H9 (cell line): ENCODE measurements at regions not wholly inside any gene's neighbourhood (a gene's known extent, or its start where the extent isn't known, plus 50 kb on each side); places are given as distances from the start of the nearest gene placed in this dataset.

Experiments used
- DNase-seq: peaks from one replicate; pipeline ENCODE4 v3.0.0-alpha.2; 2017
- H2AFZ ChIP-seq: one replicate; pipeline ENCODE4 v1.6.1; 2013; ENCODE audit warnings: mild to moderate bottlenecking, low read length, control low read depth, moderate library complexity
- H2AK5ac ChIP-seq: 2 replicates; pipeline ENCODE4 v1.6.1; 2013; ENCODE audit warnings: low read length, control low read depth, mixed read lengths; ENCODE audit not compliant: insufficient read length
- H2BK120ac ChIP-seq: one replicate; pipeline ENCODE4 v1.6.1; 2013; ENCODE audit warnings: low read depth, mild to moderate bottlenecking, low read length, control low read depth, inconsistent platforms; ENCODE audit not compliant: poor library complexity, severe bottlenecking
- H2BK12ac ChIP-seq: 2 replicates; pipeline ENCODE4 v1.6.1; 2013; ENCODE audit warnings: low read length, control low read depth, mixed read lengths, low read depth; ENCODE audit not compliant: insufficient read length
- H2BK15ac ChIP-seq: 2 replicates; pipeline ENCODE4 v1.6.1; 2013; ENCODE audit warnings: low read depth, low read length, control low read depth
- H2BK20ac ChIP-seq: one replicate; pipeline ENCODE4 v1.6.1; 2013; ENCODE audit warnings: low read depth, mild to moderate bottlenecking, low read length, control low read depth, inconsistent platforms; ENCODE audit not compliant: poor library complexity, severe bottlenecking
- H2BK5ac ChIP-seq: 2 replicates; pipeline ENCODE4 v1.6.1; 2013; ENCODE audit warnings: low read length, control low read depth, mixed read lengths; ENCODE audit not compliant: insufficient read length
- H3K14ac ChIP-seq: 2 replicates; pipeline ENCODE4 v1.6.1; 2013; ENCODE audit warnings: low read length, control low read depth; ENCODE audit not compliant: insufficient read depth
- H3K18ac ChIP-seq: 2 replicates; pipeline ENCODE4 v1.6.1; 2013; ENCODE audit warnings: low read depth, mild to moderate bottlenecking, mixed read lengths, low read length, control low read depth; ENCODE audit not compliant: insufficient read length
- H3K23ac ChIP-seq: 2 replicates; pipeline ENCODE4 v1.6.1; 2013; ENCODE audit warnings: low read length, control low read depth, mixed read lengths, low read depth; ENCODE audit not compliant: insufficient read length
- H3K23me2 ChIP-seq: 2 replicates; pipeline ENCODE4 v1.6.1; 2013; ENCODE audit warnings: low read depth, mild to moderate bottlenecking, mixed read lengths, low read length, control low read depth; ENCODE audit not compliant: insufficient read length, poor library complexity, severe bottlenecking
- H3K27ac ChIP-seq: 2 replicates; pipeline ENCODE4 v1.5.1; 2013; ENCODE audit warnings: low read length, control low read depth, mixed read lengths, low read depth; ENCODE audit not compliant: insufficient read length
- H3K27me3 ChIP-seq: 2 replicates; pipeline ENCODE4 v1.6.1; 2013; ENCODE audit warnings: low read length, control low read depth, inconsistent platforms; ENCODE audit not compliant: insufficient read depth
- H3K4ac ChIP-seq: 2 replicates; pipeline ENCODE4 v1.6.1; 2013; ENCODE audit warnings: low read depth, mild to moderate bottlenecking, control low read depth, inconsistent platforms, low read length, moderate library complexity
- H3K4me1 ChIP-seq: 2 replicates; pipeline ENCODE4 v1.6.1; 2013; ENCODE audit warnings: low read length, control low read depth, inconsistent platforms; ENCODE audit not compliant: insufficient read depth
- H3K4me2 ChIP-seq: 2 replicates; pipeline ENCODE4 v1.6.1; 2013; ENCODE audit warnings: low read length, control low read depth, mixed read lengths; ENCODE audit not compliant: insufficient read length, insufficient read depth
- H3K56ac ChIP-seq: 2 replicates; pipeline ENCODE4 v1.6.1; 2013; ENCODE audit warnings: low read depth, mild to moderate bottlenecking, mixed read lengths, low read length, control low read depth; ENCODE audit not compliant: insufficient read length
- H3K79me1 ChIP-seq: 2 replicates; pipeline ENCODE4 v1.6.1; 2013; ENCODE audit warnings: low read depth, mild to moderate bottlenecking, moderate library complexity, low read length, control low read depth, inconsistent platforms; ENCODE audit not compliant: insufficient read depth, poor library complexity, severe bottlenecking
- H3K79me2 ChIP-seq: 2 replicates; pipeline ENCODE4 v1.6.1; 2013; ENCODE audit warnings: low read length, control low read depth, inconsistent platforms; ENCODE audit not compliant: insufficient read depth
- H3K9ac ChIP-seq: 2 replicates; pipeline ENCODE4 v1.6.1; 2013; ENCODE audit warnings: low read length, control low read depth, mixed read lengths; ENCODE audit not compliant: insufficient read length; ENCODE audit errors: extremely low read depth
- H3K9me3 ChIP-seq: one replicate; pipeline ENCODE4 v1.6.1; 2013; ENCODE audit warnings: low read depth, low read length, inconsistent platforms; ENCODE audit not compliant: control insufficient read depth
- H3T11ph ChIP-seq: one replicate; pipeline ENCODE4 v1.6.1; 2013; ENCODE audit warnings: mild to moderate bottlenecking, low read length, control low read depth, inconsistent platforms
- H4K20me1 ChIP-seq: one replicate; pipeline ENCODE4 v1.6.1; 2013; ENCODE audit not compliant: control insufficient read depth, insufficient read length, insufficient read depth
- H4K5ac ChIP-seq: 2 replicates; pipeline ENCODE4 v1.6.1; 2013; ENCODE audit warnings: low read depth, mild to moderate bottlenecking, mixed read lengths, low read length, control low read depth; ENCODE audit not compliant: insufficient read length
- H4K8ac ChIP-seq: replicated peaks from 2 replicates; pipeline ENCODE4 v1.6.1; 2013; ENCODE audit warnings: low read length, control low read depth, mixed read lengths, low read depth; ENCODE audit not compliant: insufficient read length
- H4K91ac ChIP-seq: 2 replicates; pipeline ENCODE4 v1.6.1; 2013; ENCODE audit warnings: low read depth, mild to moderate bottlenecking, moderate library complexity, mixed read lengths, low read length, control low read depth; ENCODE audit not compliant: insufficient read length
- H3K27ac Mint-ChIP-seq, 3 experiments: 2 replicates in 2 of 3; 3 replicates in 1 of 3; pipeline ENCODE4 v1.8.0; 2020 to 2021; ENCODE audit warnings: mixed read lengths in 3 of 3, mild to moderate bottlenecking in 1 of 3, moderate library complexity in 1 of 3
- H3K27me3 Mint-ChIP-seq: 2 replicates; pipeline ENCODE4 v1.8.0; 2021; ENCODE audit warnings: low read depth, mild to moderate bottlenecking, moderate library complexity, mixed read lengths
- H3K36me3 Mint-ChIP-seq, 3 experiments: 2 replicates in 2 of 3; 3 replicates in 1 of 3; pipeline ENCODE4 v1.8.0; 2020 to 2021; ENCODE audit warnings: low read depth in 3 of 3, mixed read lengths in 3 of 3; ENCODE audit not compliant: insufficient read depth in 1 of 3
- H3K4me1 Mint-ChIP-seq, 2 experiments: 2 replicates each; pipeline ENCODE4 v1.8.0; 2020; ENCODE audit warnings: mixed read lengths in 2 of 2
- H3K4me3 Mint-ChIP-seq, 2 experiments: 2 replicates in 1 of 2; 3 replicates in 1 of 2; pipeline ENCODE4 v1.8.0; 2020 to 2021; ENCODE audit warnings: mild to moderate bottlenecking in 2 of 2, mixed read lengths in 2 of 2, moderate library complexity in 1 of 2
- H3K9me3 Mint-ChIP-seq, 2 experiments: 2 replicates in 1 of 2; 3 replicates in 1 of 2; pipeline ENCODE4 v1.8.0; 2020; ENCODE audit warnings: mild to moderate bottlenecking in 2 of 2, mixed read lengths in 2 of 2, moderate library complexity in 1 of 2
- WGBS: extraction: QIAGEN DNeasy Blood & Tissue Kit; methylation state at CpG from one replicate; pipeline ENCODE4 v1.1.7; 2013; ENCODE audit warnings: missing lambda C conversion rate, low lambda C conversion rate, mixed read lengths; ENCODE audit not compliant: insufficient read length; ENCODE audit errors: extremely low coverage; 5-methylcytosine and 5-hydroxymethylcytosine counted together
- TF ChIP-seq, protein P1 (sequence below): fragments of 200-600 bp; sonication (generic); conservative IDR thresholded peaks from 3 replicates; pipeline ENCODE4 v1.8.0; 2021; ENCODE audit warnings: antibody characterized with exemption, mild to moderate bottlenecking

DNA sequence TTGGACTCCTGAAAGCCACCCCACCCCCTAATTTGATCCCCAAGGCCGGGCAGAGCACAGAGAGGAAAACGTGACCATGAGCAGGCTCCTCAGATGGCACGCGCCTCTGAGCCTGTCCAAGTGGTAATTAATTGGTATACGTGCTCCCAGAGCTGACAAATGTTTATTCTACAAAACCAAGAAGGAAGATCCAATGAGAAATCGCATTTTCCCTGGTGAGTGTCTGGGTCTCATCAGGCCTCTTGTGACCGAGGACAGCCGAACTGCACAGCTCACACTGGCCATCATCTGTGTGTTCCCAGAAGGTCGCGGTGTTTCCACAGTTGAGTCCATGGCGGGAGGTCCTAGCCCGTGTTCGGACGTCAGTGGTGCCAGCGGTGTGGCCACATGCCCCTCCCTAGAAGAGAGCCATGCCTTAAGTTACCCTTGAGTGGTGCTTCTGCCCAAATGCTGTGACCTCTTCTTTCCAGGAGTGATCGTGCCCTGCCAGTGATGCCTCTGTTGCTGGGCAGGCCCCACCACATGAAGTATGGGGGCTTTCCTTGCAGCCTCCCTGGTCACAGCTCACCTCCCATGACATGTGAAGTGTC, 317.5 kb upstream of the RTL1 start:
- no peak overlapping the region; the same call in 1 of the 2 replicates for H3K14ac ChIP-seq
- no peak overlapping the region for H3K9ac ChIP-seq
- no peaks in the 10 kb centered on the region for H3K9me3 ChIP-seq
- no peak overlapping the region for H4K91ac ChIP-seq
- no peaks in the 10 kb centered on the region; a peak in 2 of 7 replicates for H3K36me3 Mint-ChIP-seq
- no peak overlapping the region for H2BK120ac ChIP-seq
- no peak overlapping the region for H4K5ac ChIP-seq
- H4K8ac ChIP-seq: no peak overlapping the region
- H3K4me3 Mint-ChIP-seq: no peak overlapping the region
- H3K27me3 Mint-ChIP-seq: peaks cover 42% of the 10 kb centered on the region
- no peak overlapping the region for H3K4me2 ChIP-seq
- H3K56ac ChIP-seq: no peak overlapping the region
- H2BK15ac ChIP-seq: no peak overlapping the region
- no peak overlapping the region for H2AFZ ChIP-seq
- H3K4ac ChIP-seq: no peak overlapping the region
- no peak overlapping the region for H3K27ac ChIP-seq
- no peaks in the 10 kb centered on the region for H3K79me1 ChIP-seq
- no peak overlapping the region for H3K27ac Mint-ChIP-seq
- H3T11ph ChIP-seq: no peak overlapping the region
- no peak overlapping the region for H2BK12ac ChIP-seq
- H2BK5ac ChIP-seq: no peak overlapping the region
- H4K20me1 ChIP-seq: no peaks in the 10 kb centered on the region
- no peaks in the 10 kb centered on the region; a peak in 2 of 5 replicates for H3K9me3 Mint-ChIP-seq
- H3K18ac ChIP-seq: no peak overlapping the region
- no peak overlapping the region for H2AK5ac ChIP-seq
- H3K79me2 ChIP-seq: no peaks in the 10 kb centered on the region
- peaks cover 2% of the 10 kb centered on the region; the same call in 1 of the 2 replicates for H3K4me1 ChIP-seq
- TF ChIP-seq, protein P1, sequence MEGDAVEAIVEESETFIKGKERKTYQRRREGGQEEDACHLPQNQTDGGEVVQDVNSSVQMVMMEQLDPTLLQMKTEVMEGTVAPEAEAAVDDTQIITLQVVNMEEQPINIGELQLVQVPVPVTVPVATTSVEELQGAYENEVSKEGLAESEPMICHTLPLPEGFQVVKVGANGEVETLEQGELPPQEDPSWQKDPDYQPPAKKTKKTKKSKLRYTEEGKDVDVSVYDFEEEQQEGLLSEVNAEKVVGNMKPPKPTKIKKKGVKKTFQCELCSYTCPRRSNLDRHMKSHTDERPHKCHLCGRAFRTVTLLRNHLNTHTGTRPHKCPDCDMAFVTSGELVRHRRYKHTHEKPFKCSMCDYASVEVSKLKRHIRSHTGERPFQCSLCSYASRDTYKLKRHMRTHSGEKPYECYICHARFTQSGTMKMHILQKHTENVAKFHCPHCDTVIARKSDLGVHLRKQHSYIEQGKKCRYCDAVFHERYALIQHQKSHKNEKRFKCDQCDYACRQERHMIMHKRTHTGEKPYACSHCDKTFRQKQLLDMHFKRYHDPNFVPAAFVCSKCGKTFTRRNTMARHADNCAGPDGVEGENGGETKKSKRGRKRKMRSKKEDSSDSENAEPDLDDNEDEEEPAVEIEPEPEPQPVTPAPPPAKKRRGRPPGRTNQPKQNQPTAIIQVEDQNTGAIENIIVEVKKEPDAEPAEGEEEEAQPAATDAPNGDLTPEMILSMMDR: no peak
- H3K23ac ChIP-seq: no peak overlapping the region
- H3K27me3 ChIP-seq: no peaks in the 10 kb centered on the region
- peak; percentile 15 for DNase-seq
- no peaks in the 10 kb centered on the region for H3K23me2 ChIP-seq
- H3K4me1 Mint-ChIP-seq: peaks cover 30 to 35% of the 10 kb centered on the region in 2 experiments
- no peak overlapping the region for H2BK20ac ChIP-seq
- no CpG with 5 or more reads among the region's 16 CpGs for WGBS
